ENCODE measurements at regions not wholly inside any gene's neighbourhood (a gene's known extent, or its start where the extent isn't known, plus 50 kb on each side); places are given as distances from the start of the nearest gene placed in this dataset.

- no peak for DNase-seq (ENCODE audit: extremely low read depth in 1 of 2, low read depth in 1 of 2)
Measured at GRCh38 chr3:18008706-18009368, 266.4 kb upstream of the TBC1D5 start.

- no peak for DNase-seq (ENCODE audit: extremely low read depth in 1 of 2, low read depth in 1 of 2)
Measured at GRCh38 chr3:18007980-18008379, 265.5 kb upstream of the TBC1D5 start.

GRCh38 chr3:17995769-17996168, 253.3 kb upstream of the TBC1D5 start:
- no peak for DNase-seq (ENCODE audit: extremely low read depth in 1 of 2, low read depth in 1 of 2)

GRCh38 chr3:17994167-17994566, 251.7 kb upstream of the TBC1D5 start:
- DNase-seq (ENCODE audit: extremely low read depth in 1 of 2, low read depth in 1 of 2) = no peak

- DNase-seq (ENCODE audit: extremely low read depth in 1 of 2, low read depth in 1 of 2) = no peak
Measured at GRCh38 chr3:17990390-17990789, 248.0 kb upstream of the TBC1D5 start.

- DNase-seq (ENCODE audit: extremely low read depth in 1 of 2, low read depth in 1 of 2) = no peak
Measured at GRCh38 chr3:17986348-17986816, 244.0 kb upstream of the TBC1D5 start.

GRCh38 chr3:17985658-17986347, 243.4 kb upstream of the TBC1D5 start:
- DNase-seq (ENCODE audit: extremely low read depth in 1 of 2, low read depth in 1 of 2) = no peak

- no peak for DNase-seq (ENCODE audit: extremely low read depth in 1 of 2, low read depth in 1 of 2)
Measured at GRCh38 chr3:17983106-17983505, 240.7 kb upstream of the TBC1D5 start.

- DNase-seq (ENCODE audit: extremely low read depth in 1 of 2, low read depth in 1 of 2) = no peak
Measured at GRCh38 chr3:17982211-17982880, 239.9 kb upstream of the TBC1D5 start.

GRCh38 chr3:17980863-17981262, 238.4 kb upstream of the TBC1D5 start:
- no peak for DNase-seq (ENCODE audit: extremely low read depth in 1 of 2, low read depth in 1 of 2)

GRCh38 chr3:17979911-17980310, 237.5 kb upstream of the TBC1D5 start:
- no peak for DNase-seq (ENCODE audit: extremely low read depth in 1 of 2, low read depth in 1 of 2)

GRCh38 chr3:17979252-17979651, 236.8 kb upstream of the TBC1D5 start:
- no peak for DNase-seq (ENCODE audit: extremely low read depth in 1 of 2, low read depth in 1 of 2)

- no peak for DNase-seq (ENCODE audit: extremely low read depth in 1 of 2, low read depth in 1 of 2)
Measured at GRCh38 chr3:17974206-17974841, 231.9 kb upstream of the TBC1D5 start.

- DNase-seq (ENCODE audit: extremely low read depth in 1 of 2, low read depth in 1 of 2) = no peak
Measured at GRCh38 chr3:17972959-17973906, 230.8 kb upstream of the TBC1D5 start.

GRCh38 chr3:17972476-17972875, 230.0 kb upstream of the TBC1D5 start:
- no peak for DNase-seq (ENCODE audit: extremely low read depth in 1 of 2, low read depth in 1 of 2)

- DNase-seq (ENCODE audit: extremely low read depth in 1 of 2, low read depth in 1 of 2) = no peak
Measured at GRCh38 chr3:17972030-17972429, 229.6 kb upstream of the TBC1D5 start.

GRCh38 chr3:17969985-17970568, 227.6 kb upstream of the TBC1D5 start:
- no peak for DNase-seq (ENCODE audit: extremely low read depth in 1 of 2, low read depth in 1 of 2)

- DNase-seq (ENCODE audit: extremely low read depth in 1 of 2, low read depth in 1 of 2) = no peak
Measured at GRCh38 chr3:17969244-17969643, 226.8 kb upstream of the TBC1D5 start.

GRCh38 chr3:17967953-17968607, 225.6 kb upstream of the TBC1D5 start:
- no peak for DNase-seq (ENCODE audit: extremely low read depth in 1 of 2, low read depth in 1 of 2)

- DNase-seq (ENCODE audit: extremely low read depth in 1 of 2, low read depth in 1 of 2) = no peak
Measured at GRCh38 chr3:17967111-17967510, 224.7 kb upstream of the TBC1D5 start.
